GM18502 (cell line): ENCODE measurements at regions not wholly inside any gene's neighbourhood (a gene's known extent, or its start where the extent isn't known, plus 50 kb on each side); places are given as distances from the start of the nearest gene placed in this dataset.
"Not testable (repeated sequence)": the region's sequence is repeated elsewhere in the genome, so short reads cannot be mapped to it uniquely, and the experiment has no call there.

Experiments used
- ATAC-seq: cut with Tn5 transposase; IDR thresholded peaks from one replicate; pipeline ENCODE4 v1.9.1; 2021; ENCODE audit warnings: mild to moderate bottlenecking; ENCODE audit not compliant: unreplicated experiment, poor library complexity

DNA sequence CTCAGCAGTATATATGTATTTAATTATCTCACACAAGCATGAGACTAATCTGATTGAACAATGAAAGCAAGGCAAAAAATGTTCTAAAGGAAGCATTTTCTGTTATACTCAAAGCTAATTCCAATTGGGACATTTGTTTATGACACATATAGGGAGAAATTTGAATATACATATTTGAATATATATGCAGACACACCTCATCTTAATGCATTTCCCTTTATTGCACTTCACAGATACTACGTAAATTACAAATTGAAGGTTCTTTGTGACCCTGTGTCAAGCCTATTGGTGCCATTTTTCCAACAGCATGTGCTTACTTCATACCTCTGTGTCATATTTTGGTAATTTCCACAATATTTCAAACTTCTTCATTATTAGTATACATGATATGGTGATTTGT, 132.1 kb upstream of the STEAP1 start:
- ATAC-seq, result no peak

DNA sequence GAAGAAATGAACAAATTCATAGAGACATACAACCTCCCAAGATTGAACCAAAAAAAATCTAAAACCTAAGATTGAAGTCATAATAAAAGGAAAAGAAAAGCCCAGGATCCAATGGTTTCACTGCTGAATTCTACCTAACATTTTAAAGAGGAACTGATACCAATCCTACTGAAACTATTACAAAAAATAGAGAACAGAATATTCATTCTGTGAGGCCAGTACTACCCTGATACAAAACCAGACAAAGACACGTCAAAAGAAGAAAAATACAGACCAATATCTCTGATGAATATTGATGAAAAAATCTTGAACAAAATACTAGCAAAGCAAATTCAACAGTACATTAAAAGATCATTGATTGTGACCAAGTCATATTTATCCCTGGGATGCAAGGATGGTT, 128.5 kb upstream of the STEAP1 start:
- peak; percentile 95 for ATAC-seq

DNA sequence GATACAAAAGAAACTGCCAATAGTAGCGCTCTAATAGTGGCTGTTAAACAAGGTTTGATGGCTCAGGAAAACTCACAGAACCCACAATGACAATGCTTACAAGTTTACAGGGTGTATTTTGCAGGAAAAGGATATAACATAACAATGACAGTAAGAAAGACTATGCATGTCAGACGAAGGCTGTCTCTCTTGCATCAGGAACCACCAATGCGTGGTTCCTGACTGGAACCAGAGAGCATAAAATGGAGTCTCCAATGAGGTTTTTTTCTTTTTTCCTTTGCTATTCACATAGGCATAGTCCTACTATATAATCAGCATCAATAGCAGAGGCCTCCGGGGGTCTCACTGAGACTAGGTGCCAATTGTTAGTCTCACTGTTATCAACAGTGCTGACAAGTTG, 120.4 kb upstream of the STEAP1 start:
- ATAC-seq, result no peak

- ATAC-seq, result no peak
Observed at GRCh38 chr7:90053094-90053493, 101.2 kb upstream of the STEAP1 start.

DNA sequence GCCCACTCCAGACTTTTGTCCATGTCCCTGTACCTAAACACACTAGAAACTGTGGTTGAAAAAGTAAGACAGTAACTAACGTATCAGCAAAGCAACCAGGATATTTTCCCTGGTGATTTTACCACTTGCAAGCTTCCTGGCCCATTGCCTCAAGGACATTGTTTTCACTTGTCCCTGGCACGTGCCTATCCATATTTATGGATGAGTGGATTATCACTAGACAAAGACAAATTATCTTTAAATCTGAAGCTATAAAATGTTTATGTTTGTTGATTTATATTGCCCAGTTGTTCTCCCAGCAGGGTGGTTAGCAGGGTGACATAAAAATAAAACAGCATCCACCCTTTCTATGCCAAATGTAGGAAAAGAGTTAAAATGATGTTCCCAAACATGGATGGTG, 93.2 kb upstream of the STEAP1 start:
- no peak for ATAC-seq

DNA sequence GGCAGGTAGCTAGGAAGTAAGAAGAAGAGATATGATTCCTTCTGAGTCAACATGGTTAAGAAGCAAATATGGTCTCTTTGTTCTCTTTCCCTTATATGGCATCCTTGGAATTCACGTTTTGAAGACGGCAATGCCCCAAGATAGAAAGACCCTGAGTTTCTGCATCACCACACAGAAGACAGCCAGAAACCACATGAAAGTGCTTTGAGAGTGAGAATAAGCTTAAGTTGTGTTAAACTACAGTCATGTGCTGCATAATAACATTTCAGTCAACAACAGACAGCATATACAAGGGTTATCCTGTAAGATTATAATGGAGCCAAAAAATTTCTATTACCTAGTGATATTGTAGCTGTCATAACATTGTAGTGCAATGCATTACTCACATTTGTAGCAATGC, 89.9 kb upstream of the STEAP1 start:
- ATAC-seq, result no peak

DNA sequence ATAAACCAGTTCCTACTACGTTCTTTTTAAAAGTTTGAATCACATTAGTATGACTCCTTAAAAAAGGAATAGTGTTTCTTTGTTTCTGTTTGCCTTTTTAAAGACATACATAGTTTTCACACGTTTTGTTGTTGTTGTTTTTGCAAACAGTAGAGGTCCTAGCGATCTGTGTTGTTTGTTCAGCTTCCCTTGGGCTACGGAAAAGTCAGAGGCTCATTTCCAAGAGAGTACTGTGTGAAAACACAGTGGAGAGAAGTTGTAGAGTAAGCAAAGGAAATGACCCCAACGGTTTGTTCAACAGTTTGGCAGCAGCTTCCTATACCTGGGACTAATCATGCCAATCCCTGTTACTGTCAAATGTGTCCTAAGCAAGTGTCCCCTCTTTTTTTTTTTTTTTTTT, 87.1 kb upstream of the STEAP1 start:
- ATAC-seq, result no peak

DNA sequence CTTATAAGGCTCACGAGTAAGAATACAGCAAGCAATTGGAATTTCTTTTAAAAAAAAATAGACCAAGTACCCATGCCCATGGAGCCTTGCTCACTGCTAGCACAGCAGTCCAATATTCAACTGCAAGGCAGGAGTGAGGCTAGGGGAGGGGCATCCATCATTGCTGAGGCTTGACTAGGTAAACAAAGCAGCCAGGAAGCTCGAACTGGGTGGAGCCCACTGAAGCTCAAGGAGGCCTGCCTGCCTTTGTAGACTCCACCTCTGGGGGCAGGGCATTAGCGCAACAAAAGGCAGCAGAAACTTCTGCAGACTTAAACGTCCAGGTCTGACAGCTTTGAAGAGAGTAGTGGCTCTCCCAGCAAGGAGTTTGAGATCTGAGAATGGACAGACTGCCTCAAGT, 84.0 kb upstream of the STEAP1 start:
- not testable (repeated sequence) for ATAC-seq

GRCh38 chr7:90078921-90079320, 75.3 kb upstream of the STEAP1 start:
- no peak for ATAC-seq

- ATAC-seq, result no peak
Observed at GRCh38 chr7:90081621-90082020, 72.6 kb upstream of the STEAP1 start.

DNA sequence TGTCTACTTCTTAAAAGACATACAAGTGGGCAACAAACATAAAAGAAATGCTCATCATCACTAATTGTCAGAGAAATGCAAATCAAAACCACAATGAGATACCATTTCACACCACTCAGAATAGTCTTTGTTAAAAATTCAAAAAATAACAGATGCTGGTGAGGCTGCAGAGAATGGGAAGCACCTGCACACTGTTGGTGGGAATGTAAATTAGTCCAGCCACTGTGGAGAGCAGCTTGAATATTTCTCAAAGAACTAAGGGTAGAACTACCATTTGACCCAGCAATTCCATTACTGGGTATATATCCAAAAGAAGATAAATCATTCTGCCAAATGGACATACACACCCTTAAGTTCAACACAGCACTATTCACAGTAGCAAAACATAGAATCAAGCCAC, 61.8 kb upstream of the STEAP1 start:
- ATAC-seq, result no peak

GRCh38 chr7:90094030-90094429, 60.2 kb upstream of the STEAP1 start:
- ATAC-seq, result no peak
